ENCODE measurements at regions not wholly inside any gene's neighbourhood (a gene's known extent, or its start where the extent isn't known, plus 50 kb on each side); places are given as distances from the start of the nearest gene placed in this dataset.

GRCh38 chr6:119800526-119800925 is 451.0 kb upstream of the MAN1A1 start:
- Histone ChIP-seq H3K9me3 (ENCODE audit: control insufficient read depth, low read length) (no peaks in the 10 kb centered on the region), H3K36me3 (ENCODE audit: control insufficient read depth, insufficient read depth, low read length) (no peaks in the 10 kb centered on the region), H3K4me3 (ENCODE audit: low read length) (no peak overlapping the region), H3K9ac (ENCODE audit: extremely low read depth, low read length, poor library complexity, severe bottlenecking) (no peak overlapping the region), H3K27me3 (ENCODE audit: control insufficient read depth, insufficient read depth, low read length, poor library complexity, severe bottlenecking) (no peaks in the 10 kb centered on the region), H3K4me1 (ENCODE audit: control insufficient read depth, insufficient read depth, low read length) (no peaks in the 10 kb centered on the region), H3K27ac (ENCODE audit: low read depth, low read length) (no peak overlapping the region)
- TF ChIP-seq CTCF (conservative IDR thresholded peaks at IDR 0.05), result no peak
- Mint-ChIP-seq H3K9me3 (no peaks in the 10 kb centered on the region), H3K4me1 (peaks cover 2% of the 10 kb centered on the region), H3K27ac (no peak overlapping the region), H3K36me3 (ENCODE audit: low read depth) (no peaks in the 10 kb centered on the region), H3K4me3 (no peak overlapping the region), H3K27me3 (ENCODE audit: insufficient read depth) (no peaks in the 10 kb centered on the region)
- no peak for DNase-seq

- no peaks in the 10 kb centered on the region for H3K36me3 ChIP-seq (ENCODE audit: control insufficient read depth, insufficient read depth, low read length)
- no peak for TF ChIP-seq CTCF (conservative IDR thresholded peaks at IDR 0.05)
- no peak overlapping the region for H3K27ac ChIP-seq (ENCODE audit: low read depth, low read length)
- H3K27me3 ChIP-seq (ENCODE audit: control insufficient read depth, insufficient read depth, low read length, poor library complexity, severe bottlenecking), result no peaks in the 10 kb centered on the region
- Mint-ChIP-seq H3K9me3 (no peaks in the 10 kb centered on the region), H3K4me3 (no peak overlapping the region), H3K27ac (no peak overlapping the region), H3K4me1 (peaks cover 2% of the 10 kb centered on the region), H3K27me3 (ENCODE audit: insufficient read depth) (no peaks in the 10 kb centered on the region), H3K36me3 (ENCODE audit: low read depth) (no peaks in the 10 kb centered on the region)
- DNase-seq, result no peak
- no peaks in the 10 kb centered on the region for H3K4me1 ChIP-seq (ENCODE audit: control insufficient read depth, insufficient read depth, low read length)
- no peaks in the 10 kb centered on the region for H3K9me3 ChIP-seq (ENCODE audit: control insufficient read depth, low read length)
- no peak overlapping the region for H3K9ac ChIP-seq (ENCODE audit: extremely low read depth, low read length, poor library complexity, severe bottlenecking)
- 72 to 90% methylated on average over 3 to 5 of the region's 5 CpGs for WGBS, 2 experiments (ENCODE audit: insufficient coverage in 1 of 2, insufficient read length in 1 of 2)
- no peak overlapping the region for H3K4me3 ChIP-seq (ENCODE audit: low read length)
These were observed 450.3 kb upstream of the MAN1A1 start for GRCh38 chr6:119799596-119800509.

- Histone ChIP-seq H3K9ac (ENCODE audit: extremely low read depth, low read length, poor library complexity, severe bottlenecking) (no peak overlapping the region), H3K9me3 (ENCODE audit: control insufficient read depth, low read length) (peaks cover 6% of the 10 kb centered on the region), H3K27me3 (ENCODE audit: control insufficient read depth, insufficient read depth, low read length, poor library complexity, severe bottlenecking) (no peaks in the 10 kb centered on the region), H3K36me3 (ENCODE audit: control insufficient read depth, insufficient read depth, low read length) (no peaks in the 10 kb centered on the region), H3K27ac (ENCODE audit: low read depth, low read length) (peak overlapping the region; percentile 2), H3K4me3 (ENCODE audit: low read length) (no peak overlapping the region), H3K4me1 (ENCODE audit: control insufficient read depth, insufficient read depth, low read length) (no peaks in the 10 kb centered on the region)
- H3K27ac Mint-ChIP-seq, result no peak overlapping the region
- no peaks in the 10 kb centered on the region for H3K27me3 Mint-ChIP-seq (ENCODE audit: insufficient read depth)
- H3K4me1 Mint-ChIP-seq, result peaks cover 3% of the 10 kb centered on the region
- H3K36me3 Mint-ChIP-seq (ENCODE audit: low read depth), result no peaks in the 10 kb centered on the region
- TF ChIP-seq CTCF (conservative IDR thresholded peaks at IDR 0.05), result no peak
- DNase-seq, result no peak
- H3K4me3 Mint-ChIP-seq, result no peak overlapping the region
- WGBS, 2 experiments (ENCODE audit: insufficient coverage in 1 of 2, insufficient read length in 1 of 2), result 89 to 100% methylated on average over 1 of the region's 1 CpG
- peaks cover 8% of the 10 kb centered on the region for H3K9me3 Mint-ChIP-seq
These were observed 442.2 kb upstream of the MAN1A1 start for GRCh38 chr6:119791736-119792135.
